Eye (tissue), 1 donor: ENCODE measurements at regions not wholly inside any gene's neighbourhood (a gene's known extent, or its start where the extent isn't known, plus 50 kb on each side); places are given as distances from the start of the nearest gene placed in this dataset.
"Not testable (repeated sequence)": the region's sequence is repeated elsewhere in the genome, so short reads cannot be mapped to it uniquely, and the experiment has no call there.

Experiments used
- DNase-seq: peaks from one replicate; pipeline ENCODE4 v3.0.0-alpha.2; 2015

GRCh38 chr6:21282360-21282759, 311.2 kb upstream of the SOX4 start:
- DNase-seq = not testable (repeated sequence)

DNA sequence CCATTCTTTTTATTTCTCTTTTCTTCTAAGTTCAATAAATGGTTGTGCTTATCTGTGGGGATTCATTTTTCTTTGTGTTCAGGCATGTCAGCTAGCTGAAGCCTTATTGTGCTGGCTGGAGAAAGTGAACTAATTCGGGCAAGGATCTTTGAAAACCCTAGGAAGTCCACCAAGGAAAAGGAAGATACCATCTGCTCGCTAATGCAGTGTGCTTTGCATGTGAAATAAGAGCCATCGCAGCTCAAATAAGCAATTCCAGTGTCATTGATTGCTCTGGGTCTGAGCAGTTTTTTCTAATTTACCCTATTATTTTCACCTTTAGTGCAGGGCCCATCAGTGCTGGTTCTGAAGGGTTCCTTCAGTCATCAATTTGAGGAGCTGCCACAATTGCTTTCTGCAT, 309.4 kb upstream of the SOX4 start:
- no peak for DNase-seq

DNA sequence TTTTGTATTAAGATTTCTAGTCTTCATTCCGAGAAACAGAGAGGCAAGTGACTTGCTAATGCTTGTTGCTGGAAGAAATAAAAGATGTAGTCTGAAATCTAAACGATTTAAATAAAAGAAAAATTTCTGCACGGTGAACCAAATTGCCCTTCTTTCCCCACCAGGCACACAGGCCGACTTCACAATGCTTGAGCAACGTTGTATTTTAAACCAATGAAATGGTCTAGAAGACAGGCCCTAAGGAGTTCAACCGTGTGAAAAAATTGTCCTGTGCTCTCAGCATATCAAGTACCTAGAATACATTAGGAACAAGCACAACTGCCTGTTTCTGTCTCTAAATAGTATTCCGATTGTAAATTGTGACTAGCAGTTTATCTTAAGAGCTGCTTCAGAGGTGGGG, 308.8 kb upstream of the SOX4 start:
- DNase-seq = no peak

- no peak for DNase-seq
Observed at GRCh38 chr6:21294144-21294543, 299.4 kb upstream of the SOX4 start.

DNA sequence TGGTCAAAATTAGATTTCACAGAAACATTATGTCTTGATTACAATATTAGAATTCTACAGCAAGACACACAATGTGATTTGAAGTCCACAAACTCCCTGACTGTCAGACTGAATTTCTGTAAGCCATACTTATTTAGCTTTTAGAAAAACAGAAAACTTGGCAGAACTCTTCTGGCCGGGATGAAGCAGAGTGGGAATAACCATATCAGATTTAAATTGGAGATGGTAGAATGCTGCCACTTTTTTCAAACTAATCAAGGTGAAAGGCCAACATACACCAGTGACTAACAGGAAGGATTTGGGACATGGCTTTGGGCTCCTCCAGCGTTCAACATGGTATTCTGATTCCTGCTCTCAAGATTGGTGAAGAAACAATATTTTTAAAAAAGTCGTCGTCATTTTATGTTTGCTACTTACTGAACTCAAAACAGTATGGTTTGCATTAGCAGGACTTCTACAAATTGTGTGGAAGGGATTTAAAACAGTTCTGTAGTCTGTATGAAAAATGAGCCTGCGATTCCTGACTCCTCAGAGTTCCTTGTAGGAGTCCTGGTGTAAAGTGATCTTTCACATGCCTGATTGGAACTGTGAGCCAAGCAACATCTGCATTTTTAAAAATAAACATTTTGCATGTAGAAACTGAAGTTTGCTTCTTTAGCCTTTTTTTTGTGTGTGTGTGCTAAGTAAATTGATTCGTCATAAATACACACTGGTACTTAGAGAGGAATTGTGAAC, 297.9 kb upstream of the SOX4 start:
- DNase-seq = peak; percentile 51

DNA sequence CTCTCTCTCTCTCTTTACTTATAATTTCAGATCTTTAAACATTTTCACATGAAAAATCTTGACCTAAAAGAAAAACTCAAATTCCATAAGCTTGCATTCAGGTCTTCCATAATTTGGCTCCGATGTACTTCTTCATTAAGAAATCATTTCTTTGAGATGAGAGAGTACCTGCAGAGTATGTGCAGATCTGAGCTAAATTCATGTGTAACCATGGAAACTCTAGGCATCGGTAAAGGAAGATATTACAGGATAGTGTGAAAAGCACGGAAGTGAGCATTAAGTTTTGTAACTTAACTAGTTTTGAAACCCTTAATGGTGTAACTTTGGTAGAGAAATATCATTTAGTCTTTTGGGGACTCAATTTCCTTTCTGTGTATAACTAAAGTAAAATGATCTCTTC, 295.9 kb upstream of the SOX4 start:
- no peak for DNase-seq

DNA sequence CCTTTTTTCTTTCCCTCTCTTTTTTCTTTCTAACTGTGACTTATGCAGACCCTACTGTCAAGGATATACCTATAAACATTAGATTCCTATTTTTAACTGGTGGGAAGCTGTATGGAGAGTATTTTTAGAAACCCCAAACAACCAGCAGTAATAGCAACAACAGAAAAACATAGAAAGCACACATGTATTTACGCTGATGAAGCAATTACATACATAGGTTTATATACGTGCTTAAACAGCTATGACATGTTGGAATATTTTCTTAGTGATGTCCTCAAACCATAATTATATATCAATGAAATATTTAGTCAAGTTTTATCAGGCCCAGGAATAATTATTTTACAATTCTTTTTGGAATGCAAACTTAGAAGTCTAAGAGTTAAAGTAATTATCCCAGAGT, 294.3 kb upstream of the SOX4 start:
- no peak for DNase-seq

DNA sequence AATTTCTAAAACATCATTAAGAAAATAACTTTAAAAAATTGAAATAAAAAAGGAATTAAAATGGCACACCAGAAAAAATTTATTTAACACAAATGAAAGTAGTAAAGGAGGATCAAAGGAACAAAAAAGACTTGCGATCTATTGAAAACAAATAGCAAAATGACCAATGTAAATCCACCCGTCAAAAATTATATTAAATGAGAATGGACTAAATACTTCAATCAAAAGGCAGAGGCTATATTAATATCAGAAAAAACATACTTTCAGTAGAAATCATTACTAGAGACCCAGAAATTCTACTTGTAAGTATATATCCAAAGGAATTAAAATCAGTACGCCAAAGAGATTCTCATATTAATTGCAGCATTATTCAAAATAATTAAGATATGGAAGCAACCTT, 293.1 kb upstream of the SOX4 start:
- no peak for DNase-seq

DNA sequence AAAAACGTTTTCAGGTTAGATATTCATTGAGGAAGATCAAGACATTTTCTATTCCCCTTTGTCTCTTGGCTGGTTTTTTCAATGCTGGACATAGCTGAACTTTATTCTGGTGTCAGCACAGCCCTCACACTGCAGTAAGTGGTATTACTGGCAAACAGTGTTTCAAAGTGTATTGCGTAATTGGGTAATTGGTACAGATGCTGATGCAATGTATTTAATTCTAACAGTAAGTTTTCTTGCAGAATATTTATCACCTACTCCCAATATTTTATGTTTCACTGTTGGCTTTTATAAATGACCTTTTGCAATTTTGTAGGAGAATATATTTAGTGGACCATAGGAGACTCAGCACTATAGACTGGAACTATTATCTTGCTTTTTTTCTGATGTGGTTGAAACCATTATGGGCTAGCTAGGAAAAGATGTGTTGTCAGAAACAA, 287.6 kb upstream of the SOX4 start:
- no peak for DNase-seq

GRCh38 chr6:21306546-21306945, 287.0 kb upstream of the SOX4 start:
- DNase-seq = no peak

GRCh38 chr6:21309807-21310221, 283.7 kb upstream of the SOX4 start:
- DNase-seq = peak; percentile 93

DNA sequence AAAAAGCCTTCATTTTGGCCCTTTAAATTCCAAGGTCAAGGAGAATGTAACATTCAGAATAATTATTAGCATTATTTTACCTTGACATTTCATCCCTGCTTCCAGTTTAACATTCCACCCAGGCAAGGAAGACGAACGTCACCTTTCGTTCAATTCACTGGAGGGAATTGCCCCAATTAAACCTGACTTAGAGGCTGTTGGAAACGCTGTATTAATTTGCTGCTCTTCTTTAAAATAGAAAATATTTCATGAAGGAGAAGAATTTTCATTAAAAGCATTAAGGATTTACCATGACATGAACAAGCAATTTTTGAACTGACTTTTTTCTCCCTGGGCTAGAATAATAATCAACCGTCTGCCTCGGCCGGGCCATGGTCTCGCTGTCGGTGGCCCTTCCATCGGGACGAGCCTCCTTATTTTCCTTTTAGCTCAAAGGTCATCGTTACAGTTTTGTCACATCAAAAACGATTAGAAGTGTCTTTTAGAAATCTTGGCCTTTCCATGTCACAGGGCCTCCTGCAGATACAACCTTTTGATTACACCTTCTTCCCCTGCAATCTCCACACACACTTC, 282.9 kb upstream of the SOX4 start:
- DNase-seq = peak; percentile 73

DNA sequence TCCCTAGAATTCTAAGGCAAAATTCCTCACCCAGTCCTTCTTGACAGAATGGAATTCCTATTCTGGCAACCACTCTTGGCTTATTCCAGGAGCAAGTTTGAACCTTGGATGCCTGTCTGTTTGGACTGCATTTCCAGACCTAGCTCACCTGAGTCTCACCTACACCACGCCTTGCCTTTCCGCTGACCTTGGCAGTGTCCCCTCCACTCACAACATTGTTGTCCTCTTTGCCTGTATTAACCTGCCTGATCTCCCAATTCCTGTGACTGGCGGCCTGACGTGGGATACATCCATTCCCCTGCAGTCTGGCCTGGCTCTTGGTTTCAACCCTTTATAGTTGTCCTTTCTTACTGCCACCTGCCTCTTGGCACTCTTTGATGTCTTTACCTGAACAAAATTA, 281.4 kb upstream of the SOX4 start:
- DNase-seq = no peak

GRCh38 chr6:21317642-21318041, 275.9 kb upstream of the SOX4 start:
- no peak for DNase-seq

DNA sequence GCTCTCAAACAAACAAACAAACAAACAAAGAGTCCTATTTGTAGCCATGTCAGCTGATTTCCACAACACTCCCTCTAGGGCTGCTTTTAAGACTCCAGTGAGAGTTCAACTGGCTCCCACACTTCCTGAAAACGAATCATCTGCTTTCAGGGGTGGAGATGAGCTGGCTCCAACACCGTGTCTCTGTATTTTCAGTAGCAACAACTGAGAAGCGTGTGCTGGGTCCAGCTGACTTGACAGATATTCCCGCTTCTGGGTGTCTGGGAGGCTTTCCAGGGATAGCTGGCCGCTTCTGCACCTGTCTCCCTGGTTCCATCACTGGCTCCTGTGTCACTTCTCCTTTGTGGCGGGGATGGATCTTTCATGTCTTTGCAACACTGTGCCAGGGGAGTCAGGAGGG, 272.5 kb upstream of the SOX4 start:
- no peak for DNase-seq

DNA sequence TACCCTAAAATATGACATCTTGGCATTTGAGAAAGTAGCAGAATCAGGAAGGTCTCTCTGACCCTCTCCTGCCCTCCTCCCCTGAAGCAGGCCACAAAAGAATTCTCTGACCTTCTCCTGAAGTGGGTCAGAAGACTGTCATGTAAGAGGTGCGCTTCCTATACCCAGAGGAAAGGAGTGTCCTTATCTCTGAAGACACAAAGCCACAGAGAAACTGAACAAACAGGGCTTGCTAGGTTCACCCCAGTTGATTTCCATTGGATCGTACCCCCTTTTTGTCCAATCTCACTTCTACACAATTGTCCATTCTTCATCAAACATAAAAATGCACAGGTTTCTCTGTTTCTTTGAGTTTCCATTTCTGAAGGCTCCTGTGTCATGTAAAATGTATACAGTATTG, 272.0 kb upstream of the SOX4 start:
- no peak for DNase-seq

DNA sequence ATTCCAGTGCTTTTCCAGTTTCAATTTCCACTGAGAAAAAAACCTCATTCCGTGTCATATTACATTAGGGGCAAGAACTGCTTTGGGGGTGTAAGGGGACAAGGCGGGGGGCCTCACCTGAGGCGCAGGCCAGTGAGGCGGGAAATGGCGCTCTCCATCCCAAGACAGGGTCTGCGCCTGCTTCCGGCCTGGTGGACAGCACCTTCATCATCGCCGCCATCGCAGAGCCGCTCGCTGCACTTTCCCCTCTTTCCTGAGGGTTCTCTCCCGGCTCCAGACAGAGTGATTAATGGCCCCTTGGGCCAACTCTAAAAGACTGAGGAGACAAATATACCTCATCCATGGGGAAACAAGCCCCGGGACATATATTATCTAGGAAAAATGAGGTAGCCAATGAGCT, 270.0 kb upstream of the SOX4 start:
- no peak for DNase-seq

GRCh38 chr6:21325201-21325856, 268.2 kb upstream of the SOX4 start:
- DNase-seq = no peak

- DNase-seq = no peak
Observed at GRCh38 chr6:21327326-21328112, 266.0 kb upstream of the SOX4 start.

DNA sequence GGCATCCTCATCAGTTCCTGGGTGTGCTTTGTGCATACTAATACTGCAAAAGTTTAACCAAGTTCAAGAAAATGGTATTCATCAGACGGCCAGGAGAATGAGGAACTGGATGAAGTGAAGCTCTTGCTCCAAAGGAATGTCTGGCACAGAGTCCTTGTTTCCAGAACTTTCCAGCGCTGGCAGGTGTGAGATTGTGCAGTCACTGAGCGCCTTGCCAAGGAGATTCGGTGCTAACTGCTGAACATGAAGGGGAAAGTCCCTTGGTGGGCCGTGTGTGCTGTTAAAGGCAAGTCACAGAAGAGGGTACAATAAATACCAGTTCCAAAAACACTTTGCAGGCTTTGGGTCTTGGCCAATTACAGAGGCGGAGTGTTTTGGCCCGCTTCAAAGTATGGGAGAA, 262.3 kb upstream of the SOX4 start:
- DNase-seq = no peak

DNA sequence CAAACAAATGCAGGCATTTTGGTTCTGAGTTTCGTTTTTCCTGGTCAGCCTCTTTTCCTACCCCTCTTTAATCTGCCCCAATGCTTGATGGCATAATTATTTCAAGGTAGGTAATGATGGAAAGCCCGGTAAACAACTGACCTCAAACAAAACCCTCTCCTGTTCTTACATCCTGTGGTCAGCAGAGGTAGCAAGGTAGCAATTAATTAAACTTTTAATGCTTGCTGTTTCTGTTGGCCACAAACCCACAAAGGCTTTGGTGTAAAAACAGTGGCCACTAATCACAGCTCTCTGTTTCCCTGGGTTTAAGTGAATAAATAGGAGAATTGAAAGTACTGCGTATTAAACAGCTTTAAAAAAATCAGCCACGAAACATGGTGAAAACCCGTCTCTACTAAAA, 261.5 kb upstream of the SOX4 start:
- no peak for DNase-seq

- no peak for DNase-seq
Observed at GRCh38 chr6:21332660-21333059, 260.9 kb upstream of the SOX4 start.

- no peak for DNase-seq
Observed at GRCh38 chr6:21333715-21334114, 259.8 kb upstream of the SOX4 start.

GRCh38 chr6:21334651-21335050, 258.9 kb upstream of the SOX4 start:
- no peak for DNase-seq
